WTC11 (cell line): ENCODE measurements at regions not wholly inside any gene's neighbourhood (a gene's known extent, or its start where the extent isn't known, plus 50 kb on each side); places are given as distances from the start of the nearest gene placed in this dataset.

Experiments
- ATF6 ChIP-seq: sonication (generic); formaldehyde crosslinking; IDR thresholded peaks from 2 replicates; pipeline ENCODE4 v1.8.1; 2023; ENCODE audit warnings: mild to moderate bottlenecking, missing genetic modification reagents
- CDX4 ChIP-seq: fragments of 250-450 bp; sonication (Bioruptor Pico); IDR thresholded peaks from 2 replicates; pipeline ENCODE4 v1.9.0; 2021; ENCODE audit warnings: moderate library complexity, mild to moderate bottlenecking, inconsistent platforms, borderline replicate concordance
- CTCF ChIP-seq: fragments of 200-600 bp; IDR thresholded peaks from 2 replicates; pipeline ENCODE4 v1.8.0; 2022; ENCODE audit warnings: antibody characterized with exemption
- NFYB ChIP-seq: sonication (generic); formaldehyde crosslinking; conservative IDR thresholded peaks from 2 replicates; pipeline ENCODE4 v1.8.0; 2022; ENCODE audit warnings: low read depth, missing genetic modification reagents
- NR2C2 ChIP-seq: sonication (generic); formaldehyde crosslinking; IDR thresholded peaks from 2 replicates; pipeline ENCODE4 v1.8.0; 2022; ENCODE audit warnings: mild to moderate bottlenecking, missing genetic modification reagents
- NR3C1 ChIP-seq: sonication (generic); formaldehyde crosslinking; conservative IDR thresholded peaks from 2 replicates; pipeline ENCODE4 v1.8.1; 2023; ENCODE audit warnings: low read depth, mild to moderate bottlenecking, missing genetic modification reagents
- PRRX2 ChIP-seq: fragments of 250-450 bp; sonication (Bioruptor Pico); IDR thresholded peaks from 2 replicates; pipeline ENCODE4 v1.8.0; 2021; ENCODE audit warnings: mild to moderate bottlenecking
- TF ChIP-seq, protein P1 (sequence below): sonication (generic); formaldehyde crosslinking; IDR thresholded peaks from 2 replicates; pipeline ENCODE4 v1.8.0; 2022; ENCODE audit warnings: mild to moderate bottlenecking, missing genetic modification reagents
- TF ChIP-seq, protein P2 (sequence below): sonication (generic); formaldehyde crosslinking; IDR thresholded peaks from 2 replicates; pipeline ENCODE4 v1.8.1; 2023; ENCODE audit warnings: mild to moderate bottlenecking, missing genetic modification reagents, moderate library complexity
- TF ChIP-seq, protein P3 (sequence below): sonication (generic); formaldehyde crosslinking; IDR thresholded peaks from 2 replicates; pipeline ENCODE4 v1.8.1; 2022; ENCODE audit warnings: low read depth, mild to moderate bottlenecking, moderate library complexity, missing genetic modification reagents, borderline replicate concordance

GRCh38 chr16:86241681-86242080 lies 268.6 kb upstream of the FOXF1 start:
- TF ChIP-seq PRRX2 (CRISPR knock-in tag) (no peak), CTCF (no peak), ATF6 (CRISPR knock-in tag) (no peak), NR2C2 (CRISPR knock-in tag) (no peak), NFYB (CRISPR knock-in tag) (no peak), CDX4 (no peak), NR3C1 (CRISPR knock-in tag) (no peak)
- TF ChIP-seq, protein P1, sequence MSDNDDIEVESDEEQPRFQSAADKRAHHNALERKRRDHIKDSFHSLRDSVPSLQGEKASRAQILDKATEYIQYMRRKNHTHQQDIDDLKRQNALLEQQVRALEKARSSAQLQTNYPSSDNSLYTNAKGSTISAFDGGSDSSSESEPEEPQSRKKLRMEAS (CRISPR knock-in tag), result no peak
- TF ChIP-seq, protein P2, sequence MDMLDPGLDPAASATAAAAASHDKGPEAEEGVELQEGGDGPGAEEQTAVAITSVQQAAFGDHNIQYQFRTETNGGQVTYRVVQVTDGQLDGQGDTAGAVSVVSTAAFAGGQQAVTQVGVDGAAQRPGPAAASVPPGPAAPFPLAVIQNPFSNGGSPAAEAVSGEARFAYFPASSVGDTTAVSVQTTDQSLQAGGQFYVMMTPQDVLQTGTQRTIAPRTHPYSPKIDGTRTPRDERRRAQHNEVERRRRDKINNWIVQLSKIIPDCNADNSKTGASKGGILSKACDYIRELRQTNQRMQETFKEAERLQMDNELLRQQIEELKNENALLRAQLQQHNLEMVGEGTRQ, result no peak
- TF ChIP-seq, protein P3, sequence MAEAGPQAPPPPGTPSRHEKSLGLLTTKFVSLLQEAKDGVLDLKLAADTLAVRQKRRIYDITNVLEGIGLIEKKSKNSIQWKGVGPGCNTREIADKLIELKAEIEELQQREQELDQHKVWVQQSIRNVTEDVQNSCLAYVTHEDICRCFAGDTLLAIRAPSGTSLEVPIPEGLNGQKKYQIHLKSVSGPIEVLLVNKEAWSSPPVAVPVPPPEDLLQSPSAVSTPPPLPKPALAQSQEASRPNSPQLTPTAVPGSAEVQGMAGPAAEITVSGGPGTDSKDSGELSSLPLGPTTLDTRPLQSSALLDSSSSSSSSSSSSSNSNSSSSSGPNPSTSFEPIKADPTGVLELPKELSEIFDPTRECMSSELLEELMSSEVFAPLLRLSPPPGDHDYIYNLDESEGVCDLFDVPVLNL, result no peak
